ENCODE measurements at regions not wholly inside any gene's neighbourhood (a gene's known extent, or its start where the extent isn't known, plus 50 kb on each side); places are given as distances from the start of the nearest gene placed in this dataset.

GRCh38 chrX:19194285-19195242 is 72.3 kb upstream of the ADGRG2 start:
- no peak for DNase-seq (ENCODE audit: low read depth)
- no peak overlapping the region for H3K4me3 ChIP-seq (ENCODE audit: low read depth, low read length)
- TF ChIP-seq, protein P1, sequence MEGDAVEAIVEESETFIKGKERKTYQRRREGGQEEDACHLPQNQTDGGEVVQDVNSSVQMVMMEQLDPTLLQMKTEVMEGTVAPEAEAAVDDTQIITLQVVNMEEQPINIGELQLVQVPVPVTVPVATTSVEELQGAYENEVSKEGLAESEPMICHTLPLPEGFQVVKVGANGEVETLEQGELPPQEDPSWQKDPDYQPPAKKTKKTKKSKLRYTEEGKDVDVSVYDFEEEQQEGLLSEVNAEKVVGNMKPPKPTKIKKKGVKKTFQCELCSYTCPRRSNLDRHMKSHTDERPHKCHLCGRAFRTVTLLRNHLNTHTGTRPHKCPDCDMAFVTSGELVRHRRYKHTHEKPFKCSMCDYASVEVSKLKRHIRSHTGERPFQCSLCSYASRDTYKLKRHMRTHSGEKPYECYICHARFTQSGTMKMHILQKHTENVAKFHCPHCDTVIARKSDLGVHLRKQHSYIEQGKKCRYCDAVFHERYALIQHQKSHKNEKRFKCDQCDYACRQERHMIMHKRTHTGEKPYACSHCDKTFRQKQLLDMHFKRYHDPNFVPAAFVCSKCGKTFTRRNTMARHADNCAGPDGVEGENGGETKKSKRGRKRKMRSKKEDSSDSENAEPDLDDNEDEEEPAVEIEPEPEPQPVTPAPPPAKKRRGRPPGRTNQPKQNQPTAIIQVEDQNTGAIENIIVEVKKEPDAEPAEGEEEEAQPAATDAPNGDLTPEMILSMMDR (IDR thresholded peaks at IDR 0.05; ENCODE audit: low read depth, low read length), result no peak
- no peak for TF ChIP-seq POLR2A (IDR thresholded peaks at IDR 0.05; ENCODE audit: extremely low read depth, insufficient read length)
- TF ChIP-seq MYC (IDR thresholded peaks at IDR 0.05; ENCODE audit: low read depth, low read length), result no peak
- TF ChIP-seq, protein P2, sequence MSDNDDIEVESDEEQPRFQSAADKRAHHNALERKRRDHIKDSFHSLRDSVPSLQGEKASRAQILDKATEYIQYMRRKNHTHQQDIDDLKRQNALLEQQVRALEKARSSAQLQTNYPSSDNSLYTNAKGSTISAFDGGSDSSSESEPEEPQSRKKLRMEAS (IDR thresholded peaks at IDR 0.05; ENCODE audit: low read depth, low read length), result no peak

GRCh38 chrX:19195243-19195610 is 73.0 kb upstream of the ADGRG2 start:
- no peak overlapping the region for H3K4me3 ChIP-seq (ENCODE audit: low read depth, low read length)
- TF ChIP-seq POLR2A (IDR thresholded peaks at IDR 0.05; ENCODE audit: extremely low read depth, insufficient read length) (no peak), MYC (IDR thresholded peaks at IDR 0.05; ENCODE audit: low read depth, low read length) (no peak)
- TF ChIP-seq, protein P2 (IDR thresholded peaks at IDR 0.05; ENCODE audit: low read depth, low read length), result no peak
- TF ChIP-seq, protein P1 (IDR thresholded peaks at IDR 0.05; ENCODE audit: low read depth, low read length), result no peak
- no peak for DNase-seq (ENCODE audit: low read depth)

GRCh38 chrX:19198473-19198872 is 76.2 kb upstream of the ADGRG2 start:
- TF ChIP-seq, protein P1 (IDR thresholded peaks at IDR 0.05; ENCODE audit: low read depth, low read length), result no peak
- TF ChIP-seq, protein P2 (IDR thresholded peaks at IDR 0.05; ENCODE audit: low read depth, low read length), result no peak
- TF ChIP-seq POLR2A (IDR thresholded peaks at IDR 0.05; ENCODE audit: extremely low read depth, insufficient read length) (no peak), MYC (IDR thresholded peaks at IDR 0.05; ENCODE audit: low read depth, low read length) (no peak)
- DNase-seq (ENCODE audit: low read depth), result no peak
- H3K4me3 ChIP-seq (ENCODE audit: low read depth, low read length), result no peak overlapping the region

GRCh38 chrX:19202171-19202570 is 79.9 kb upstream of the ADGRG2 start:
- no peak overlapping the region for H3K4me3 ChIP-seq (ENCODE audit: low read depth, low read length)
- TF ChIP-seq, protein P1 (IDR thresholded peaks at IDR 0.05; ENCODE audit: low read depth, low read length), result no peak
- TF ChIP-seq, protein P2 (IDR thresholded peaks at IDR 0.05; ENCODE audit: low read depth, low read length), result no peak
- TF ChIP-seq POLR2A (IDR thresholded peaks at IDR 0.05; ENCODE audit: extremely low read depth, insufficient read length) (no peak), MYC (IDR thresholded peaks at IDR 0.05; ENCODE audit: low read depth, low read length) (no peak)
- DNase-seq (ENCODE audit: low read depth), result no peak

- no peak for DNase-seq (ENCODE audit: low read depth)
- no peak overlapping the region for H3K4me3 ChIP-seq (ENCODE audit: low read depth, low read length)
- TF ChIP-seq, protein P2 (IDR thresholded peaks at IDR 0.05; ENCODE audit: low read depth, low read length), result no peak
- TF ChIP-seq, protein P1 (IDR thresholded peaks at IDR 0.05; ENCODE audit: low read depth, low read length), result no peak
- TF ChIP-seq POLR2A (IDR thresholded peaks at IDR 0.05; ENCODE audit: extremely low read depth, insufficient read length) (no peak), MYC (IDR thresholded peaks at IDR 0.05; ENCODE audit: low read depth, low read length) (no peak)
Measured at GRCh38 chrX:19204636-19205035, 82.4 kb upstream of the ADGRG2 start.
